GM19043 (cell line): ENCODE measurements at regions not wholly inside any gene's neighbourhood (a gene's known extent, or its start where the extent isn't known, plus 50 kb on each side); places are given as distances from the start of the nearest gene placed in this dataset.

ENCODE experiments used
- ATAC-seq: cut with Tn5 transposase; IDR thresholded peaks from one replicate; pipeline ENCODE4 v1.9.1; 2021; ENCODE audit warnings: low read depth; ENCODE audit not compliant: unreplicated experiment

GRCh38 chr1:113217447-113218208 is 144.6 kb downstream of the LRIG2 start:
- no peak for ATAC-seq

DNA sequence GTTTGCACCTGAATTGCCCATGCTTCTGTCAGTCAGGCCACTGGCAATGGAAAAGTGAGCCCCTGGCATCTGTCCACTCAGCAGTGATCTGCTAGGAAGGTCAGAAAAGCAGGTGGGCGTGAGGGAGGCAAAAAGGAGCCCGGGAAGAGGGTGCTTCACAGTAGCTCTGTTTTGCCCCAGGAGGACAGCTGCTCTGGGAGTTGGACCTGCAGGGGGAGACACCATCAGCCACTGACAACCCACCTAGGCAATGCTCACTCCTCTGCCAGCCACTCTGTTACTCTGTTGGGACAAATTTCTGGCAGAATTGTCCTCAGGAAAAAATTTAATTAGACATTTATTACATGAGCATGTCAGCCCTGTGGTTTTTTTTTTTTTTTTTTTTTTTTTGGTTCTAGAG is 146.4 kb downstream of the LRIG2 start:
- ATAC-seq = no peak

DNA sequence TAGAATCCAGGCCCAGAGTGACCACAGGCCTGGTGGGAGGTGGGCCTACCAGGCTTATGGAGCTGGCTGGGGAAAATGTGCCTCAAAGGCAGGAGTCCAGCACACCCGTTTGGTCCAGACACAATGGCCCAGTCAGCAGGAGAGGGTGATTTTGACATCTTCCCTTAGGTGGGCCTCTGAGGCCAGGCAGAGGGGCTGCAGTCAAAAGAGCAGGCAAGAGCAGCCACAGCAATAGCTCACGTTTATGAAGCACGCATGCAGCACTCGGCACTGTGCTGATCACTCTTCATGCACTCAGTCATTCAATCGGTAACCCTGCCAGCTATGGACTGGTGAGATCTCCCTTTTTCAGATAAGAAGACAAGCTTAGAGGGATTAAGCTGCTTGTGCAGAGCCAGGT is 146.8 kb downstream of the LRIG2 start:
- ATAC-seq = no peak

DNA sequence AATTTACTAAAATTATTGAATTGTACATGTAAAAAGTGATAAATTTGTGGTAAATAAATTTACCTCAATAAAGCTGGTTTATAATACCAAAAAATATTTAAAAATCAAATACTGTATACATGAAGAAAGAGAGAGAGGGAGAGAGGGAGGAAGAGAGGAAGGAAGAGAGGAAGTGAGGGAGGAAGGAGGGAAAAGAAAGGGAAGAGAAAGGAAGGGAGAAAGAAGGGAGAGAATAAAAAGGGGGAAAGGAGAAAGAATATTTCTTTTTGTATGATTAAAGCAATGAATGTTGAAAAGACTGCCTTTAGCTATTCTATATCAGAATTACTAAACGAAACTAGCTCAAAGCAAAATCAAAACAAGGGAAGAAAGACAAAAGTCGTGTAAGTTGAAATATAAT is 150.0 kb downstream of the LRIG2 start:
- ATAC-seq = no peak

DNA sequence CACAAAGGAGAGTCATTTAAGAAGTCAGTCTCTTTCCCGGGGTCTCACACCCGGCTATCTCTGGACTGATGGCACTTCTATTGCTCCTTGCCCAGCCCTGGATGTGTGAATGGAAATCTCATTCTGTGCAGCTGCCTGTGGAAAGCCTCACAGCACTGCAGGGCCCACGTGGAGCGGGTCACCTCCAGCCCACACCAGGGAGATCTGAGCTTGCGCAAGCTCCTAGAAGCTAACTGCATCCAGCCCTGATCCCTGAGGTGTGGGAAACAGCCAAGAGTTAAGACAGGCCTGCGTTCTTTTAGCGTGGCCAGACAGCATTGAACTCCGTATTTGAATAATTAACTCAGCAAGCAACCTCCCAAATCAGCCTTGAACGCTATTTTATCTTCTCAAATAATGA is 150.5 kb downstream of the LRIG2 start:
- no peak for ATAC-seq

DNA sequence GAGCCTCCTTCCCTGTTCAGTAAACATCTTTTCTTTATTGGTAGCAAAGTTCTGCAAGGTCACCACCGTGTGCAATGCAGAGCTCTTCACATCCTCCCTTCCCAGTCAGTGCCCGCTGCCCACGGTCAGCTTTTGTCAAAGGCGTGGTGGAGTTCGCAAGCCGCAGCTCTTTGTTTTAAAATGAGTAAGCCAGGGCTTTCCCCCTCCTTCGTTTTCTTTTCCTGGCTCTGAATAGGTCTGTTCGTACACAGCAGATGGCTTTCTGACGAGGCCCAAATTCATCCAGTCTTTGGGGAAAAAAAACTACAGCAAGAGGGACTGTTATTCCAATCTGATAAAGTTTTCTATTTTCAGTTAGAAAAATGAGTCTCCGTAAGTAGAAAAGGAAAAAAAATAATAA is 153.2 kb downstream of the LRIG2 start:
- ATAC-seq = no peak

GRCh38 chr1:113231866-113232265 is 158.4 kb upstream of the MAGI3 start:
- ATAC-seq = no peak

- no peak for ATAC-seq
Measured at GRCh38 chr1:113233441-113233840, 156.9 kb upstream of the MAGI3 start.

- ATAC-seq = no peak
Measured at GRCh38 chr1:113241237-113241636, 149.1 kb upstream of the MAGI3 start.

- no peak for ATAC-seq
Measured at GRCh38 chr1:113242481-113242880, 147.8 kb upstream of the MAGI3 start.

DNA sequence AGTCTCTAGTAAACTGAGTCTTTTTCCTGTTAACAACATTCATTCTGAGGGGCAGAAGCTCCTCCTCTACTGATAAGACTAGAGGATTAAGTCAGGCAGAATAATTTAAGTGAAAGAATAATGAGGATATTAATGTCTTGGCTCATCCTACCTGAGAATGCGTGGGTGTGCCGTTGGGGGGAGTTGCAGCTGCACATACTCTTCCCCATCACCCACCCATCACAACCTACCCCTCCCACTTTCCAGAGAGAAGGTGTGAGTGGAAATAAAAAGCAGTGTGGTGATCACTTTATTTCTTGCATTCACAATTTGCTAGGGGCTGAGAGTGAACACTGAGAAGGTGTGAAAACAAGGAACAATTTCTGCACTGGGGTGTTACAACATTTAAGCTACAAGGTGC is 146.8 kb upstream of the MAGI3 start:
- no peak for ATAC-seq

DNA sequence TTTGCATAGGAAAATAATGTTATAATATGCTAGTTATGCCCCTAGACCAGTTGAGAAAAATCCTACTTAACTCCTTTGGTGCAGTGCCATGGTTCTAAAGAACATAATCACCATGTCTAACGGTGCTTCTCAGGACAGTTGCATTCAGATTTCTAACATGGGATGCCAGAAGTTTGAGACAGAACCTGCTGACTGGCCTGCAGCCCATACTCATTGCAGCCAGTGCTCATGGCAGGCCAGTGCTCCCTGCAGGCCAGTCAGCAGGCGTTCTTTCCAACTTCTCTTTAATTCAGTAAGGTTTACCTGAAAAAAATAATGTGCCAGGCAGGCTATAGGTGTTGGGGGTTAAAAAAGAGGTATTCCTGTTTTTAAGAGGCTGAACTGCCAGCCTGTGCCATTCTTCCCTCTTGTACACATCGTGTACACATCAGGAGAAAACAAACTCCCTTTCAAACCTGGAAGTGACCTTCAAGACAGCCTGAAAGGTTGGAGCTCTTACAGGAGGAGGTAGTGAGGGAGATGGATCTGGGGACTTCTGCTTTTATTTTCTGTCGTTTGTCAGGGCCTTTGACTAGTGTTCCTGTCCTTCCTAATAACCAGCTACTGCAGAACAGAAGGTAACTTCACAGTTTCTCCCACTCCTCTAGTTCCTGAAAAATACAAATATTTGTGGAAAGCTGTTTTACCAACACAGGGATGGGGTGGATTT is 146.0 kb upstream of the MAGI3 start:
- no peak for ATAC-seq

GRCh38 chr1:113245252-113245651 is 145.1 kb upstream of the MAGI3 start:
- no peak for ATAC-seq

DNA sequence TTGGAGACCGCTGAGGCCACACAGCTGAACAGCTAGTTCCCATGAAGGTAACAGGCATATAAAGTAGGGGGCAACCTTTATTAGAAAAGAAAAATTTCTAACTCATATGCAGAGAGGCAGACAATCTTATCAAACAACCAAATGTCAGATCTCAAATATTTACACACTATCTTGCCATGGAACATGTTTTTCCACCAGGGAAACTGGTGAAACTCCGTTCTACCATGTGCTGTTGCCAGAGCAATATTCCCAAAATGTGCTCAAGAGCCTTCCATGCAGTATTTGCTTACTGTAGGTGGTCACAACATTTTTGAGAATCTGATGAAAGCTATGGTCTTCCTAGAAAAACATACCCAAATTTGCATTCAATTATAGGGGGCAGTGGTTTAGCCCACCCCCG is 143.4 kb upstream of the MAGI3 start:
- ATAC-seq = no peak

GRCh38 chr1:113247355-113247754 is 143.0 kb upstream of the MAGI3 start:
- ATAC-seq = no peak

DNA sequence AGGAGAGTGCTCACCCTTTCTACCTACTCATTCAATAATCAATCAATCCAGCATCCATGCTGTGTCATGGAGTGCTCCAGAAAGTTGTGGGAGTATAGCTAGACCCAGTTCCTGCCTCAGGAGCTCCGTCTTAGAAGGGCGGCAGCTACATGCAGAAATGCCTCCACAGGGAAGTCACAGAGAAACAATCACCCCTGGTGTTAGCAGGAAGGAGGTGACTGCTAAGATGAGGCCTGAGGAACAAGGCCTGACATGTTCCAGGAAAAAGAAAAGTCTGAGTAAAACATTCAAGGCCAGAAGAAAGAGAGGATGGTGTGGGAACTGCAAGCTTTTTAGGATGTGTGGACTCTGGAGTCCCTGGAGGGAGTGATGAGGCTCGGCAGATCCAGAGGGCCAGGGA is 142.5 kb upstream of the MAGI3 start:
- no peak for ATAC-seq

- no peak for ATAC-seq
Measured at GRCh38 chr1:113248494-113248893, 141.8 kb upstream of the MAGI3 start.

DNA sequence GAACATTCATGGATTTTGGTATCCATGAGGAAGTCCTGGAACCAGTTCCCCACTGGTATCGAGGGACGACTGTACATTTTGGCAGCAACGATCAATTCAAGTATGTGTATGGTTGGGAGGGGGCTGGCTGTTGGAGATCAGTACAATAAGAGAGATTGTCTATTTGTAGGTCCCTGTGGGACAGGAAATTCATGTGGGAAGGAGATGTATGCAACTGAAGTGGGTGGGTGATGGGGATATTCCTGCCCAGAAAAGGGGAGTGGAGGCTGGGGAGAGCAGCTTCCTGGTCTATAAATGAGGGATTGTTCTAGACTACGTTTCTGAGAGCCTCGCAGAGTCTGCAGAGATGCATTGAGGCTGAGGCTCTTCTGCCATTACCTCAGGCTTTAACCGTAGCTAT is 140.2 kb upstream of the MAGI3 start:
- ATAC-seq = no peak

- ATAC-seq = no peak
Measured at GRCh38 chr1:113252166-113252565, 138.1 kb upstream of the MAGI3 start.

GRCh38 chr1:113253187-113253586 is 137.1 kb upstream of the MAGI3 start:
- ATAC-seq = no peak

GRCh38 chr1:113253590-113253989 is 136.7 kb upstream of the MAGI3 start:
- no peak for ATAC-seq

- ATAC-seq = no peak
Measured at GRCh38 chr1:113255038-113255719, 135.1 kb upstream of the MAGI3 start.
